Mononuclear cell (primary cell): ENCODE measurements at regions not wholly inside any gene's neighbourhood (a gene's known extent, or its start where the extent isn't known, plus 50 kb on each side); places are given as distances from the start of the nearest gene placed in this dataset.

Source experiments
- H3K27me3 ChIP-seq: 2 replicates; pipeline ENCODE4 v1.6.0; 2011; ENCODE audit warnings: low read length, control low read depth; ENCODE audit not compliant: insufficient read depth
- H3K4me1 ChIP-seq: 2 replicates; pipeline ENCODE4 v1.5.1; 2011; ENCODE audit warnings: mild to moderate bottlenecking, low read length, control low read depth; ENCODE audit not compliant: insufficient read depth
- H3K4me3 ChIP-seq: 2 replicates; pipeline ENCODE4 v1.5.1; 2011; ENCODE audit warnings: mild to moderate bottlenecking, low read length, moderate library complexity
- H3K9me3 ChIP-seq: 2 replicates; pipeline ENCODE4 v1.5.1; 2011; ENCODE audit warnings: low read depth, mild to moderate bottlenecking, control low read depth, low read length

DNA sequence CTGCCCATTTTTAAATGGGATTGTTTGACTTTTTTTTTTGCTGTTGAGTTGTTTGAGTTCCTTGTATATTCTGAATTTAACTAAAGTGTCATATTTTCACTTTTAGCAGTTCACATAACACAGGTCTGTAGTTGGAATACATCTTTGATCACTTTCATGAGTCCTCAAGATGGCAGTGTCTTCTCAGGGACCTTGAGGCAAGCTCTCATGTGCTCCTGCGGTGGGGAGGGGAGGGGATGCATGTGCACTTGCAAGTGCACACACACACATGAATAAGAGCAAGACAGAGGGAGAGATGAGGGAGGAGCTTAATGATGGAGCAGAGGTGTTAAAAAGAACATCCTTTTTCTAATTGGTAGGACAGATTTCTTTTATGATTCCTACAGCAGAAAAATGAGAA is 291.4 kb upstream of the OR4E1 start:
- H3K4me3 ChIP-seq, result no peak overlapping the region
- H3K9me3 ChIP-seq, result no peaks in the 10 kb centered on the region
- H3K27me3 ChIP-seq, result no peaks in the 10 kb centered on the region
- H3K4me1 ChIP-seq, result no peaks in the 10 kb centered on the region

DNA sequence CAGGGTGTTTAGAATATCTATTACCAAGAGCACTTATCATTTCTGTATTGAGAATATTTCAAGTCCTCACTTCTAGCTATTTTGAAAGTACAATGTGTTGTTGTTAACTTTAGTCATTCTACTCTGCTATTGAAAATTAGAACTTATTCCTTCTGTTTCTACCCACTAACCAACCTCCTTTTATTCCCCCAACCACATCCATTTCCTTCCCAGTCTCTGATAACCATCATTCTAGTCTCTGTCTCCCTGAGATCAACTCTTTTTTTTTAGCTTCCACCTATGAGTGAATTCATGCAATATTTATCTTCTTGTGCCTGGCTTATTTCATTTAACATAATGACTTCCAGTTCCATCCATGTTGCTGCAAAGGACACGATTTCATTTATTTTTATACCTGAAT is 290.6 kb upstream of the OR4E1 start:
- H3K27me3 ChIP-seq, result no peaks in the 10 kb centered on the region
- H3K4me3 ChIP-seq, result no peak overlapping the region
- no peaks in the 10 kb centered on the region for H3K4me1 ChIP-seq
- no peaks in the 10 kb centered on the region for H3K9me3 ChIP-seq

DNA sequence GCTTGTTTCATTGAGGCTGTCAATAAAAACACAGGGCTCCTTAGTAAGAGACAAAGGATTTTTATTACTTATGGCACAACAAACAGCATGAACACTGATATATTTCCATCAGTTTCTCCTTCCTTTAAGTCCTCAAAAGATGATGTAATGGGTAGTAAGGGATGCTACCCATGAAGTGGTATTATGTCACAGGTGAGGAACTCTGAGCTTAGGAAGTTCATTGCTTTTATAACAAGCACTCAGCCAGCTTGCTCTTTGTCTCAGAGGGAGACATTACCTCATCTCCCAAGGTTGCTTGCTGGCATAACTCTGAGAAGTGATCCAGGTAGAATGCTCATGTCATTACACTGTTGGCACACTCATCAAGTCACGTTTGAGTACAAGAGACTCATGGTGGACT is 287.0 kb upstream of the OR4E1 start:
- Histone ChIP-seq H3K9me3 (no peaks in the 10 kb centered on the region), H3K4me3 (no peak overlapping the region), H3K4me1 (no peaks in the 10 kb centered on the region), H3K27me3 (no peaks in the 10 kb centered on the region)

DNA sequence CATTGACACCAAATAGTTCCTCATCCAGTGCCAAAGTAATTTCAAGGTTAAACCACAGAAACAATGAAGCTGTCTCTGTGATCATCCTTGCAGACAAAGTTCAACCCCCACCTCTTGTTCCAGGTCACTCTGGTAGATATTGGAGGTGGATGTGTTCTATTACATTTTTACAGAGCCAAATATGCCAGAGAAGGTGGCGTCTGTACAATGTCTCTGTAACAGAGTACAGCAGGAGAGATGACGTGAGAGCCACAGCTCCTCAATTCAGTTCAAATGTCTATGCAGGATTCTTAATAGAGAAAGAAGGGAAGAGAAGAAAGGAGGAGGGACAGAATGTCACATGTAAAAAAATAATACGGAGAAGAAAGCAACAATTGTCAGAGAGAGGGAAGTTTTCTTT is 268.3 kb upstream of the OR4E1 start:
- Histone ChIP-seq H3K4me1 (peaks cover 5% of the 10 kb centered on the region), H3K27me3 (no peaks in the 10 kb centered on the region), H3K9me3 (no peaks in the 10 kb centered on the region), H3K4me3 (no peak overlapping the region)

DNA sequence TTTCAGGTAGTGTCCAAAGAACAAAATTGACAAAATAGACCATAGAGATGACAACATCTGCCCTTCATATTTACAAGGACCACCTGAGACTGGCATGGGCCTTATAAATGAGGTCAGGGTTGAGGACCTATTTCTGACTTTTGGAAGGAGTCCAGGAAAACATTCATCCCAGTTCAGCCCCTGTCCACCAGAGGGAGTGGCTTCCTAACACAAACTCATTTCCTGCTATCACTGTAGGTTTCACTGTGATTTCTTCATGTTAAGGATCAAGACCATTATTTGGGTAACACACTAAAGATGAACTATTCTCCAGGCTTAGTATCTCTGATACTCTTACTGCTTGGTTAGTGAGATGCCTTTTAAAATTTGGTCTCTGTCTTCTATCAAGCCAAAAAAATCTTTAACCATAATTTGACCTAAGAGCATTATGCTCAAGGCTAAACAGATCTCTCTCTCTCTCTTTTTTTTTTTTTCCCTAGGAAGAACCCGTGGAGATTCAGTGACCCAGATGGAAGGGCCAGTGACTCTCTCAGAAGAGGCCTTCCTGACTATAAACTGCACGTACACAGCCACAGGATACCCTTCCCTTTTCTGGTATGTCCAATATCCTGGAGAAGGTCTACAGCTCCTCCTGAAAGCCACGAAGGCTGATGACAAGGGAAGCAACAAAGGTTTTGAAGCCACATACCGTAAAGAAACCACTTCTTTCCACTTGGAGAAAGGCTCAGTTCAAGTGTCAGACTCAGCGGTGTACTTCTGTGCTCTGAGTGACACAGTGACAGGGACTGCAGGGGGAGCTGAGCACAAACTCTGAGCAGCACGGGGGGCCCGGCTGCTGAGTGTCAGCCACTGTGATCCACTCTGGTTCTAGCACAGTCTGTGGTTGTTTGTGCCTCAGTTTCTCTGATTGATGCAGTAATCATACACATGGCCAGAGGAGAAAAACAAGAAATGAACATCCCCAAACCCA is 267.6 kb upstream of the OR4E1 start:
- Histone ChIP-seq H3K4me3 (no peak overlapping the region), H3K9me3 (no peaks in the 10 kb centered on the region), H3K27me3 (no peaks in the 10 kb centered on the region), H3K4me1 (peaks cover 5% of the 10 kb centered on the region)

DNA sequence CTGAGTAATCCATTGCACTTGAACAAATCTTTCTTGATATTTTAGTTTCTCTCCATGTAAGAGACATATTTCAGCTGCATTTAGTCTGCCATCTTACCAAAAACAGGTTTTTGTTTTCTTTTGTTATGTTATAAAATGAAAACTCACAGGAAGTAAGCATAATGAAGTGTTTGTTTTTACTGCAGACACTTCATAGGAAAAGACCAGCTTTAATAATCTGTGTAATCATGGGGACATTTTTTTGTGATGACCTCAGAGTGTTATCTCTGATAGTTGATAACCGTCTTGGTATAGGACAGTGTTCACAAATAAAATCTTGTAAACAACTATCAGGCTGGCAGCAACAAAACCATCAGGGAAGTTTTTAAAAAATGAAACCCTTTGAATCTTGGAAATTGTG is 266.2 kb upstream of the OR4E1 start:
- H3K27me3 ChIP-seq, result no peaks in the 10 kb centered on the region
- H3K4me3 ChIP-seq, result no peak overlapping the region
- H3K4me1 ChIP-seq, result peaks cover 5% of the 10 kb centered on the region
- H3K9me3 ChIP-seq, result no peaks in the 10 kb centered on the region

DNA sequence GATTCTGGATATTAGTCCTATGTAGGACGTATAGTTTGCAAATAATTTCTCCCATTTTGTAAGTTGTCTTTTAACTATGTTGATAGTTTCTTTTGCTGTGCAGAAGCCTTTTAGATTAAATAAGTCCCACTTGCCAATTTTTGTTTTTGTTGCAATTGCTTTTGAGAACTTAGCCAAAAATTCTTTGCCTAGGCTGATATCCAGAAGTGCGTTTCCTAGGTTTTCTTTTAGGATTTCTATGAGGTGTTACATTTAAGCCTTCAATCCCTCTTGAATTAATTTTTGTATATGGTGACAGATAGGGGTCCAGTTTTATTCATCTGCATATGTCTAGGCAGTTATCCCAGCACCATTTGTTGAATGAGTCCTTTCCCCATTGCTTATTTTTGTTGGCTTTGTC is 264.4 kb upstream of the OR4E1 start:
- Histone ChIP-seq H3K27me3 (no peaks in the 10 kb centered on the region), H3K9me3 (no peaks in the 10 kb centered on the region), H3K4me1 (peaks cover 5% of the 10 kb centered on the region), H3K4me3 (no peak overlapping the region)

DNA sequence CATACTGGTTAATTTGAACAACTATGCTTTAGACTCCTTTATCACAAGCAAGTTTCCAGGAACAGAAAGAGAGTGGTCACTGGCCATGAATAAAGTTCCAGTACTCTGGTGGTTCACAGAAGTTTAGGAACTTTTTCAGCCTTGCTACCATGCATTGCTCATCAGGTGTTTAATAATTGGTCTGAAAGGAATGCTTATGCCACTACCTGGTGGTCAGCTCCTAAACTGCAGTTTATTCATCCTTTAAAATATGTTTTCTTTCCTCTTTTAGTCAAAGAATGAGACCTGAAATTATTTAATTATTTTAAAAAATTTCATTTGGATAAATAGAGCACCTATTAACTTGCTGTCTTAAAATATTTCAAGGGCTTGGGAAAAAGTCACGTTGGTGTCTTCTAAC is 260.1 kb upstream of the OR4E1 start:
- H3K9me3 ChIP-seq, result no peaks in the 10 kb centered on the region
- H3K27me3 ChIP-seq, result no peaks in the 10 kb centered on the region
- no peak overlapping the region for H3K4me3 ChIP-seq
- no peaks in the 10 kb centered on the region for H3K4me1 ChIP-seq

DNA sequence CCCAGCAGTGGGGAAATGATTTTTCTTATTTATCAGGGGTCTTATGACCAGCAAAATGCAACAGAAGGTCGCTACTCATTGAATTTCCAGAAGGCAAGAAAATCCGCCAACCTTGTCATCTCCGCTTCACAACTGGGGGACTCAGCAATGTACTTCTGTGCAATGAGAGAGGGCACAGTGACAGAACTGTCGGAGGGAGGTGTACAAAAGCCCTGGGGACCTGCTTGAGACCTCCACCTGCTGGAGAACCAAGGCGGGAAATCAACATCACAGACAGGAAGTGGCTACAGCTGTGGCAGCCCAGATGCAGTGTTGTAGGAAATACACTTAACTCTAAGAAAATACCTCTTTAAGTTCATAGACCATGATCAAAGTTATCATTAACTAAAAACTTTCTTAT is 250.9 kb upstream of the OR4E1 start:
- Histone ChIP-seq H3K4me3 (peak overlapping the region; percentile 13), H3K4me1 (peaks cover 23% of the 10 kb centered on the region), H3K27me3 (no peaks in the 10 kb centered on the region), H3K9me3 (no peaks in the 10 kb centered on the region)

DNA sequence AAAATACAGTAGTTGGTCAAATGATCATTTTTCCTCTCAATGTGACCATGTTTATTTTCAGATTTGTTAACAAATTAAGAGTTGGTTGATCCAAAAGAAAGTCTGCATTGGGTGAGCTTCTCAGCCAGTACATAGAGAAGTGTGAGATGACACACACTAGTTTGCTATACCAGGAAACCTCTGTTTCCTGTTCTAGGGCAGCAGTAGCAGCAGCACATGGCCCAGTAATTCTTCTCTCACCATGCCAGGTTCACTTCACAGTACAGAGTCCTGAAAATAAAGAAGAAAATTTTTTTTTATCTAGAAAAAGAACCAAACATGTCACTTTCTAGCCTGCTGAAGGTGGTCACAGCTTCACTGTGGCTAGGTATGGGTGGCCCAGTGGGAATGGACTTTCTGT is 250.2 kb upstream of the OR4E1 start:
- H3K4me3 ChIP-seq, result peak overlapping the region; percentile 13
- H3K27me3 ChIP-seq, result no peaks in the 10 kb centered on the region
- H3K9me3 ChIP-seq, result no peaks in the 10 kb centered on the region
- peaks cover 23% of the 10 kb centered on the region for H3K4me1 ChIP-seq

DNA sequence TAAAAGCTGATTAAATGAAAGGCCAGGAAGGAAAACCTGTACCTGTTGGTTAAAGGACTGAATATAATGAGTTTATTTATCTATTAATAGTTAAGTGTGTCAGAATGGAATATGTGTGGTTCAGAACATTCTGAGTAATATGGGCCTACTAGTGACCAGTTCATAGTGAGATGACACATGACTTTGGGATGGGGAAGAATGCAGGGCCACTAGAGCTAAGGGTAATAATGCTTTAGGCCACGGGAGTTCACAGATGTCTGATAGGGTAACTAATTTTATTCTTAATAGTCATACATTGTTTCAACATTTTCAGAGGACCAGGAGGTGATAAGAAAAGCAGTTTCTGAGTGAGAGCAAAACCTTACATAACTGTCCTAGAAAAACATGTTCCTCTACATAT is 247.8 kb upstream of the OR4E1 start:
- no peaks in the 10 kb centered on the region for H3K27me3 ChIP-seq
- H3K4me3 ChIP-seq, result no peak overlapping the region
- H3K9me3 ChIP-seq, result no peaks in the 10 kb centered on the region
- peaks cover 23% of the 10 kb centered on the region for H3K4me1 ChIP-seq

DNA sequence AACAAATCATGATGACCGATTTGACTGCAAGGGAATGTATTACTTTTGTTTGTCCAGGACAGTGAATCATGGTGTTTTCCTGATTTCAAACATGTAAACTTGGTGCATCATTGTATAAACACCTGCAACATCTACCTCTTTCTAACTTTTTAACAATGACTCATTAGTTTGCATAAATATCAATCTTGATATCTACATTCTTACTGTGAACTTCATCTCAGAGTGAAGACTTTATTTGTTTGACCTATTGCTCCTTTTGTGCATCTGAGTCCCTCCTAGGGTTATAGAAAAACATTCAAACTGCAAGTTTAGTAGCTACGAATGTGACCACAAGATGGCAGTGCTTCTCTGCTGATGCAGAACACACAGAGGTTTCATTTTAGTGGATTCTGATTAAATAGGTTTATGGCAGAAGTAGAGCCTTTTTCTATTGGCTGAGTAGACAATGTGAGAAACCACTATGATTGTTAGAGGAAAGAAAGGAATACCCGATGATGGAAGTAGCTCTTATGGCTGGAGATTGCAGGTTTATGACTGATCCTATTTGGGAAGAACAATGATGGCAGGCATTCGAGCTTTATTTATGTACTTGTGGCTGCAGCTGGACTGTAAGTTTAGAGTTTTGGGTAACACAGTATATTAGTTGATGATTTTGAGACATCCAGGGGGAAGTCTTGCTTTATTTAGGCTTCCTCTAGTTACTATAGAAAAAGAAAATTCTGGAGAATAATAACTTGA is 244.2 kb upstream of the OR4E1 start:
- no peaks in the 10 kb centered on the region for H3K4me1 ChIP-seq
- no peak overlapping the region for H3K4me3 ChIP-seq
- H3K9me3 ChIP-seq, result no peaks in the 10 kb centered on the region

DNA sequence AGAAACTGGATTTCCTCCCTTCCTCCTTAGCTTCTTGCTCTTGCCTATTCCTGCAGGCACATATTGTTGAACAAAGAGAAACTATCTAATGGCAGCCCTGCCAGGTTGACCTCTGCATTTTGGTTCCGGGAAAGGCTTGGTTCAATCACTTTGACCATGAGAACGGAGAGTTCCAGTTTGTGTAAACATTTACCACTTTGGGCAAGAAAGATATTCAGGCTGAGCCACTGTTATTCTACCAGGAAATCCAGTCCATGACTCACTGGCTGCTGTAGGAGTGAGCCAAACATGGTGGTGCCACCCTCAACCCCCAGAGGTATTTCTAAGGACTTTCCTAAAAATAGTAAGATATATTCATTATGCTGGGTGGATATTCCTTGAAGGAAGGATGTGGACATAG is 242.2 kb upstream of the OR4E1 start:
- Histone ChIP-seq H3K9me3 (no peaks in the 10 kb centered on the region), H3K4me1 (no peaks in the 10 kb centered on the region), H3K4me3 (no peak overlapping the region), H3K27me3 (no peaks in the 10 kb centered on the region)

More for the DNA sequence above, 244.2 kb upstream of the OR4E1 start:
- no peaks in the 10 kb centered on the region for H3K27me3 ChIP-seq

DNA sequence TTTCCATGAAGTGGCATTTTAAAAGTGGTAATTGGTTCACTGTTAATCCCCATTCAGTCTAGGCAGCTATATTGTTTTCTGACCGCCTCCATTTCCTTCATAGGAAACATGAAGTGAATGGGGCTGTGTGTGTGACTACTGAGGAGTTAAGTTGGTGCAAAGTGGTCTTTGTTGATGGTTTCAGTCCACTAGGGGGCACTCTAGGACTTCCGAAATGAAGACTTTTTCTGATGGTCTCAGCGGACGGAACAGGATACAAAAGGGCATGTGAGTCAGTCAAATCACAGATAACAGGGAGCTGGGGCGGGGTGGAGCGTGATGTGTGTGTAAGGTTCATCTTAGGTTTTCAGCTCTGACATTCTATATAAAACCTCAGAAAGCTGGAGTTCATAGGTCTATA is 240.1 kb upstream of the OR4E1 start:
- Histone ChIP-seq H3K4me3 (no peak overlapping the region), H3K27me3 (no peaks in the 10 kb centered on the region), H3K4me1 (no peaks in the 10 kb centered on the region), H3K9me3 (no peaks in the 10 kb centered on the region)

DNA sequence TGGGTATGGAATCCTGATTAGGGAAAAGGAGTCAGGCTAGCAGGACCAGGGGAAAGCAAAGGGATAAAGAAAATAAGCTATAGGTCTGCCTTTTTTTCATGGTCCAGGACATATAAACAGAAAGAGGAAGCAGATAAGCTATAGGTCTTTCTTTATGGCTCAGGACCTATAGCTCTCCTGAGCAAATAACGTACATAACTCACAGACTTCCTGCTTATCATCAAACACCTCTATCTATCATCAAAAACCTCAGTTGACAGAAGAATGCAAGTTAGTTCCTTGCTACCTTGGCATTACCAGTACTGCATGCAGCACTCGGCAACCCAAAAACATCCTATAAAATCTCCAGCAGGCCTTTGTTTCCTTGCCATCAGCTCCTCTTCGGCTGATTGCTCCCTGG is 238.7 kb upstream of the OR4E1 start:
- no peaks in the 10 kb centered on the region for H3K27me3 ChIP-seq
- H3K4me3 ChIP-seq, result no peak overlapping the region
- no peaks in the 10 kb centered on the region for H3K4me1 ChIP-seq
- no peaks in the 10 kb centered on the region for H3K9me3 ChIP-seq
